CD8-positive, alpha-beta memory T cell (primary cell): ENCODE measurements at regions not wholly inside any gene's neighbourhood (a gene's known extent, or its start where the extent isn't known, plus 50 kb on each side); places are given as distances from the start of the nearest gene placed in this dataset.

Experiments
- CTCF ChIA-PET: fragments of 350-600 bp; sonication (Branson Sonifier 250); formaldehyde crosslinking; loops from one replicate; lab custom pipeline; 2021; ENCODE audit warnings: antibody characterized with exemption; lab: Charles Lee
- POLR2A ChIA-PET: fragments of 350-600 bp; sonication (Branson Sonifier 250); formaldehyde crosslinking; loops from one replicate; lab custom pipeline; 2021; ENCODE audit warnings: antibody characterized with exemption; lab: Charles Lee
- DNase-seq, 5 donors: peaks; one replicate each; pipeline versions ENCODE4 v3.0.0 to v3.0.0-alpha.2; 2020 to 2022; ENCODE audit warnings: mixed read lengths in 1 of 5
- H3K27ac ChIP-seq: one replicate; pipeline ENCODE4 v1.7.0; 2013; ENCODE audit warnings: low read depth, mild to moderate bottlenecking, low read length, moderate library complexity
- H3K27me3 ChIP-seq: 2 replicates; pipeline ENCODE4 v1.7.0; 2013; ENCODE audit warnings: low read length, mild to moderate bottlenecking; ENCODE audit not compliant: insufficient read depth, poor library complexity, severe bottlenecking
- H3K36me3 ChIP-seq: 2 replicates; pipeline ENCODE4 v1.7.0; 2013; ENCODE audit warnings: mild to moderate bottlenecking, low read length, moderate library complexity; ENCODE audit not compliant: insufficient read depth
- H3K4me1 ChIP-seq: 2 replicates; pipeline ENCODE4 v1.7.0; 2013; ENCODE audit warnings: mild to moderate bottlenecking, low read length, moderate library complexity; ENCODE audit not compliant: insufficient read depth
- H3K4me3 ChIP-seq: 2 replicates; pipeline ENCODE4 v1.7.0; 2013; ENCODE audit warnings: mild to moderate bottlenecking, low read length
- H3K9me3 ChIP-seq: 2 replicates; pipeline ENCODE4 v1.7.0; 2013; ENCODE audit warnings: mild to moderate bottlenecking, low read length
- H3K27ac Mint-ChIP-seq, 8 donors: one replicate each; pipeline ENCODE4 v1.8.0; 2020 to 2021; ENCODE audit warnings: mixed read lengths in 8 of 8, mild to moderate bottlenecking in 6 of 8, inconsistent platforms in 3 of 8, moderate library complexity in 3 of 8
- H3K27me3 Mint-ChIP-seq, 2 donors: one replicate each; pipeline ENCODE4 v1.8.0; 2020 to 2021; ENCODE audit warnings: mixed read lengths in 2 of 2, mild to moderate bottlenecking in 1 of 2, moderate library complexity in 1 of 2
- H3K36me3 Mint-ChIP-seq, 3 donors: one replicate each; pipeline ENCODE4 v1.8.0; 2020 to 2021; ENCODE audit warnings: mixed read lengths in 3 of 3, inconsistent platforms in 1 of 3, mild to moderate bottlenecking in 1 of 3
- H3K4me1 Mint-ChIP-seq, 3 donors: one replicate each; pipeline ENCODE4 v1.8.0; 2020 to 2021; ENCODE audit warnings: mixed read lengths in 3 of 3, inconsistent platforms in 1 of 3, mild to moderate bottlenecking in 1 of 3
- H3K4me3 Mint-ChIP-seq, 7 donors: one replicate each; pipeline ENCODE4 v1.8.0; 2020 to 2021; ENCODE audit warnings: mixed read lengths in 7 of 7, mild to moderate bottlenecking in 6 of 7, moderate library complexity in 4 of 7, inconsistent platforms in 2 of 7
- H3K9me3 Mint-ChIP-seq, 5 donors: one replicate each; pipeline ENCODE4 v1.8.0; 2020 to 2022; ENCODE audit warnings: mixed read lengths in 5 of 5, mild to moderate bottlenecking in 3 of 5, moderate library complexity in 2 of 5, inconsistent platforms in 1 of 5

- no peak for DNase-seq
- H3K9me3 ChIP-seq = no peaks in the 10 kb centered on the region
- Mint-ChIP-seq H3K27ac (peak overlapping the region in 4 of 8 donors; percentile 41 to 94 (median 50)), H3K4me1 (peaks cover 31 to 36% (median 34%) of the 10 kb centered on the region in 3 donors), H3K9me3 (no peaks in the 10 kb centered on the region), H3K36me3 (no peaks in the 10 kb centered on the region), H3K4me3 (no peak overlapping the region), H3K27me3 (peaks cover 2 to 21% of the 10 kb centered on the region in 2 donors)
- POLR2A ChIA-PET = interaction anchor here (1.0 kb wide), 1 partner anchor 9 kb away, joined by 3 read pairs; no protein-coding TSS in a partner anchor
- H3K36me3 ChIP-seq = no peaks in the 10 kb centered on the region
- peaks cover 3% of the 10 kb centered on the region for H3K27me3 ChIP-seq
- CTCF ChIA-PET = interaction anchor here (1.0 to 1.8 kb wide), 3 partner anchors 12 to 138 kb away, joined by 3 to 5 read pairs (median 4); no protein-coding TSS in a partner anchor
- no peak overlapping the region for H3K27ac ChIP-seq
- no peak overlapping the region for H3K4me3 ChIP-seq
- peaks cover 14% of the 10 kb centered on the region for H3K4me1 ChIP-seq
These were observed 110.8 kb downstream of the SNX5 start for GRCh38 chr20:17857639-17858449.

GRCh38 chr20:17856837-17857605 lies 111.6 kb downstream of the SNX5 start:
- Histone ChIP-seq H3K4me3 (no peak overlapping the region), H3K36me3 (no peaks in the 10 kb centered on the region), H3K9me3 (no peaks in the 10 kb centered on the region), H3K27ac (no peak overlapping the region), H3K27me3 (peaks cover 3% of the 10 kb centered on the region), H3K4me1 (peaks cover 14% of the 10 kb centered on the region)
- POLR2A ChIA-PET = interaction anchor here (1.0 kb wide), 1 partner anchor 8 kb away, joined by 3 read pairs; no protein-coding TSS in a partner anchor
- DNase-seq = no peak
- CTCF ChIA-PET = interaction anchor here (1.0 kb wide), 1 partner anchor 138 kb away, joined by 3 read pairs; no protein-coding TSS in a partner anchor
- no peak overlapping the region for H3K4me3 Mint-ChIP-seq
- peaks cover 31 to 36% (median 34%) of the 10 kb centered on the region in 3 donors for H3K4me1 Mint-ChIP-seq
- H3K36me3 Mint-ChIP-seq = no peaks in the 10 kb centered on the region
- H3K27ac Mint-ChIP-seq = peak overlapping the region in 5 of 8 donors; percentile 6 to 94 (median 37)
- no peaks in the 10 kb centered on the region for H3K9me3 Mint-ChIP-seq
- peaks cover 2 to 13% of the 10 kb centered on the region in 2 donors for H3K27me3 Mint-ChIP-seq

GRCh38 chr20:17856024-17856564 lies 112.5 kb downstream of the SNX5 start:
- H3K4me1 Mint-ChIP-seq = peaks cover 31 to 36% (median 34%) of the 10 kb centered on the region in 3 donors
- no peaks in the 10 kb centered on the region for H3K36me3 ChIP-seq
- H3K9me3 ChIP-seq = no peaks in the 10 kb centered on the region
- POLR2A ChIA-PET = no interaction called here
- peak overlapping the region in 4 of 8 donors; percentile 5 to 62 (median 48) for H3K27ac Mint-ChIP-seq
- H3K4me1 ChIP-seq = peaks cover 14% of the 10 kb centered on the region
- peaks cover 2 to 7% of the 10 kb centered on the region in 2 donors for H3K27me3 Mint-ChIP-seq
- H3K36me3 Mint-ChIP-seq = no peaks in the 10 kb centered on the region
- H3K27ac ChIP-seq = no peak overlapping the region
- peaks cover 3% of the 10 kb centered on the region for H3K27me3 ChIP-seq
- H3K4me3 ChIP-seq = no peak overlapping the region
- no peak for DNase-seq
- H3K9me3 Mint-ChIP-seq = no peaks in the 10 kb centered on the region
- peak overlapping the region in 1 of 7 donors; percentile 15 for H3K4me3 Mint-ChIP-seq
- CTCF ChIA-PET = no interaction called here

GRCh38 chr20:17854307-17854903 lies 114.2 kb downstream of the SNX5 start:
- H3K4me3 ChIP-seq = no peak overlapping the region

GRCh38 chr20:17852323-17852722 lies 116.3 kb downstream of the SNX5 start:
- no peak overlapping the region for H3K27ac ChIP-seq
- H3K36me3 ChIP-seq = no peaks in the 10 kb centered on the region
- Mint-ChIP-seq H3K4me3 (no peak overlapping the region), H3K27me3 (peaks cover 0 to 3% of the 10 kb centered on the region in 2 donors), H3K4me1 (peaks cover 17 to 25% (median 24%) of the 10 kb centered on the region in 3 donors), H3K9me3 (no peaks in the 10 kb centered on the region), H3K36me3 (no peaks in the 10 kb centered on the region), H3K27ac (no peak overlapping the region)
- DNase-seq = no peak
- CTCF ChIA-PET = no interaction called here
- peaks cover 3% of the 10 kb centered on the region for H3K27me3 ChIP-seq
- no peaks in the 10 kb centered on the region for H3K9me3 ChIP-seq
- POLR2A ChIA-PET = no interaction called here
- no peaks in the 10 kb centered on the region for H3K4me1 ChIP-seq
- H3K4me3 ChIP-seq = no peak overlapping the region

More at GRCh38 chr20:17854307-17854903, 114.2 kb downstream of the SNX5 start:
- Mint-ChIP-seq H3K36me3 (no peaks in the 10 kb centered on the region), H3K4me1 (peaks cover 20 to 22% (median 20%) of the 10 kb centered on the region in 3 donors), H3K27ac (peak overlapping the region in 1 of 8 donors; percentile 32), H3K27me3 (no peaks in the 10 kb centered on the region), H3K9me3 (no peaks in the 10 kb centered on the region), H3K4me3 (no peak overlapping the region)
- Histone ChIP-seq H3K9me3 (no peaks in the 10 kb centered on the region), H3K27me3 (peaks cover 3% of the 10 kb centered on the region), H3K27ac (no peak overlapping the region), H3K4me1 (peaks cover 5% of the 10 kb centered on the region), H3K36me3 (no peaks in the 10 kb centered on the region)
- DNase-seq = no peak
- ChIA-PET CTCF (no interaction called here), POLR2A (no interaction called here)

GRCh38 chr20:17850684-17851026 lies 117.9 kb downstream of the SNX5 start:
- Mint-ChIP-seq H3K27me3 (peaks cover 0 to 3% of the 10 kb centered on the region in 2 donors), H3K36me3 (no peaks in the 10 kb centered on the region), H3K4me1 (peaks cover 15 to 27% (median 21%) of the 10 kb centered on the region in 3 donors), H3K4me3 (no peak overlapping the region), H3K9me3 (no peaks in the 10 kb centered on the region), H3K27ac (no peak overlapping the region)
- Histone ChIP-seq H3K27me3 (peaks cover 3% of the 10 kb centered on the region), H3K4me1 (no peaks in the 10 kb centered on the region), H3K27ac (no peak overlapping the region), H3K4me3 (no peak overlapping the region), H3K36me3 (no peaks in the 10 kb centered on the region), H3K9me3 (no peaks in the 10 kb centered on the region)
- DNase-seq = no peak
- ChIA-PET CTCF (no interaction called here), POLR2A (no interaction called here)

- H3K27me3 Mint-ChIP-seq = peaks cover 0 to 3% of the 10 kb centered on the region in 2 donors
- peaks cover 16 to 28% (median 21%) of the 10 kb centered on the region in 3 donors for H3K4me1 Mint-ChIP-seq
- no peaks in the 10 kb centered on the region for H3K9me3 ChIP-seq
- H3K4me1 ChIP-seq = no peaks in the 10 kb centered on the region
- no peak overlapping the region for H3K4me3 ChIP-seq
- H3K36me3 ChIP-seq = no peaks in the 10 kb centered on the region
- H3K27ac Mint-ChIP-seq = peak overlapping the region in 2 of 8 donors; percentile 17 to 38
- no peak overlapping the region for H3K4me3 Mint-ChIP-seq
- ChIA-PET CTCF (no interaction called here), POLR2A (no interaction called here)
- no peaks in the 10 kb centered on the region for H3K36me3 Mint-ChIP-seq
- no peak for DNase-seq
- H3K27ac ChIP-seq = no peak overlapping the region
- H3K9me3 Mint-ChIP-seq = no peaks in the 10 kb centered on the region
- H3K27me3 ChIP-seq = peaks cover 3% of the 10 kb centered on the region
These were observed 118.5 kb downstream of the SNX5 start for GRCh38 chr20:17849901-17850683.
